NB4 (cell line): ENCODE measurements at regions not wholly inside any gene's neighbourhood (a gene's known extent, or its start where the extent isn't known, plus 50 kb on each side); places are given as distances from the start of the nearest gene placed in this dataset.

Experiments used
- CTCF ChIP-seq: IDR thresholded peaks from one replicate; pipeline ENCODE4 v1.5.1; 2012; ENCODE audit warnings: low read depth, low read length
- MAX ChIP-seq: IDR thresholded peaks from 2 replicates; pipeline ENCODE4 v1.6.1; 2011; ENCODE audit warnings: low read depth, low read length
- MYC ChIP-seq: IDR thresholded peaks from 2 replicates; pipeline ENCODE4 v1.6.1; 2011; ENCODE audit warnings: low read depth, low read length
- POLR2A ChIP-seq: IDR thresholded peaks from 2 replicates; pipeline ENCODE4 v1.6.1; 2011; ENCODE audit warnings: mild to moderate bottlenecking; ENCODE audit not compliant: insufficient read length; ENCODE audit errors: extremely low read depth

- TF ChIP-seq POLR2A (no peak), MAX (no peak), CTCF (no peak), MYC (no peak)
Measured at GRCh38 chr9:73715591-73715990, 563.9 kb downstream of the ANXA1 start.
